ENCODE measurements at regions not wholly inside any gene's neighbourhood (a gene's known extent, or its start where the extent isn't known, plus 50 kb on each side); places are given as distances from the start of the nearest gene placed in this dataset.

DNA sequence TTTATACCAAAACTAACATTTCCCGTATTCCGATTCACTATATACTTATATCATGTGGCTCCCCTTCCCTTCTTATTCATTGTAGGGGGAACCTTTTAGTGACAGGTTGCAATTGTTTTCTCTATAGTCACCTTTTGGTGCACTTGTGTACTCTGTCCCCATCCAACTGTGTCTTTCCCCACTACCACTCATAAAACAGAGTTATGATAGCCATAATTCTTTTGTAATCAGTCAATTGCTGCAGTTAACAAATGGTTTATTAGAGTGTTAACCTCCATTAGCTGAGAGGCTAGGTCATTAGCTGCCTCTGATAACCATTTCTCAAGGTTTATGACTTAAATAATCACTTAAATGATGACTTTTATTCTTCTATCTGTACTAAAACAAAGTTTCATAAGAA is 338.1 kb upstream of the SEL1L start:
- H3K36me3 ChIP-seq (ENCODE audit: low read depth) = no peaks in the 10 kb centered on the region
- 37 to 59% methylated on average over 2 of the region's 2 CpGs for WGBS, 2 experiments (ENCODE audit: low coverage in 1 of 2, low lambda C conversion rate in 2 of 2, missing lambda C conversion rate in 2 of 2)
- H3K79me2 ChIP-seq (ENCODE audit: insufficient read depth) = no peaks in the 10 kb centered on the region
- H3K27me3 ChIP-seq (replicated peaks; ENCODE audit: insufficient read depth) = no peaks in the 10 kb centered on the region
- in situ Hi-C loops (cut with MboI) = no loop called here
- TF ChIP-seq EZH2 (IDR thresholded peaks at IDR 0.05; ENCODE audit: insufficient read depth, poor library complexity, severe bottlenecking) (no peak), EZH2phosphoT487 (IDR thresholded peaks at IDR 0.05; ENCODE audit: insufficient read depth, low read depth) (no peak)
- H2AFZ ChIP-seq = no peak overlapping the region
- no peak overlapping the region for H3K4me2 ChIP-seq (ENCODE audit: unreplicated experiment)
- no peaks in the 10 kb centered on the region for H4K20me1 ChIP-seq (ENCODE audit: insufficient read depth)
- H3K9me2 ChIP-seq (ENCODE audit: insufficient read depth) = no peaks in the 10 kb centered on the region
- no peak overlapping the region for H3K4me3 ChIP-seq
- no peaks in the 10 kb centered on the region for H3F3A ChIP-seq (ENCODE audit: insufficient read depth)
- H3K9ac ChIP-seq = no peak overlapping the region
- no peak for DNase-seq
- no peak overlapping the region for H3K27ac ChIP-seq
- H3K9me3 ChIP-seq (ENCODE audit: low read depth) = peaks cover 5% of the 10 kb centered on the region
- H3K4me1 ChIP-seq (ENCODE audit: insufficient read depth) = no peaks in the 10 kb centered on the region

DNA sequence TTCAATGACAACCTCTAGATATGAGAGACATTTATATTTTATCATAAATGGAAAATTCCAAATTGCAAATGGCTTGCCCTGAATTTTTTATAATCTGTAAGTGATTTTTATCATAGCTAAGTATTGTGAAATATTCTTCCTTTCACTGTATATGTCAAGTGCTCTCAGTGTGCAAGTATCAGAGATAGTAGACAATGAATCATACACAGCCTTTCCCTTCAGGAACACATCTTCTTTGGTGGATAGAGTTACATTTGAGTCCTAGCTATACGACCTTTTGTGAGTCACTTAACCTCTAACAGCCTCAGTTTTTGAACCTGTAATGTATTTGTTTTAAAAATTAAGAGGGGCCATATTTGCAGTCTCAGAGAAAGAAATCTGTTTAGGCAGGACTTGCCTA is 350.7 kb upstream of the SEL1L start:
- WGBS, 2 experiments (ENCODE audit: low coverage in 1 of 2, low lambda C conversion rate in 2 of 2, missing lambda C conversion rate in 2 of 2) = 7 to 13% methylated on average over 1 of the region's 1 CpG
- H3K9ac ChIP-seq = no peak overlapping the region
- H3F3A ChIP-seq (ENCODE audit: insufficient read depth) = no peaks in the 10 kb centered on the region
- H3K9me3 ChIP-seq (ENCODE audit: low read depth) = no peaks in the 10 kb centered on the region
- no peaks in the 10 kb centered on the region for H3K36me3 ChIP-seq (ENCODE audit: low read depth)
- H2AFZ ChIP-seq = no peak overlapping the region
- no peak overlapping the region for H3K4me3 ChIP-seq
- TF ChIP-seq EZH2 (IDR thresholded peaks at IDR 0.05; ENCODE audit: insufficient read depth, poor library complexity, severe bottlenecking) = no peak
- TF ChIP-seq EZH2phosphoT487 (IDR thresholded peaks at IDR 0.05; ENCODE audit: insufficient read depth, low read depth) = no peak
- no peak overlapping the region for H3K27ac ChIP-seq
- H3K27me3 ChIP-seq (replicated peaks; ENCODE audit: insufficient read depth) = no peaks in the 10 kb centered on the region
- no peaks in the 10 kb centered on the region for H3K4me1 ChIP-seq (ENCODE audit: insufficient read depth)
- H3K9me2 ChIP-seq (ENCODE audit: insufficient read depth) = no peaks in the 10 kb centered on the region
- H4K20me1 ChIP-seq (ENCODE audit: insufficient read depth) = no peaks in the 10 kb centered on the region
- in situ Hi-C loops (cut with MboI) = no loop called here
- no peaks in the 10 kb centered on the region for H3K79me2 ChIP-seq (ENCODE audit: insufficient read depth)
- H3K4me2 ChIP-seq (ENCODE audit: unreplicated experiment) = no peak overlapping the region
- no peak for DNase-seq

DNA sequence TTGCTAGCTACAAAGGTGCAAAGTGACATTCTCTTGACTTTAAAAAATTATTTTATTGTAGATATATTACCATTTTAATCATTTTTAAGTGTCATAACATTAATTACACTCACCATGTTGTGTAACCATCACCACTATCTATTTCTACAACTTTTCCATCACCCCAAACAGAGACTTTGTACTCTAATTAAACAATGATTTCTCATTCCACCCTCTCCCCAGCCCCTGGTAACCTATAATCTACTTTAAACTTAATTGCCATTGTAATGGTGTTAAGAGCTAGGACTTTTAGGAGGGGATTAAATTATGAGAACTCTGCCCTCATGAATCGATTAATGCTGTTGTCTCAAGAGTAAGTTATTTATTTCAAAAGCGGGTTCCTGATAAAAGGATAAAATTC is 352.9 kb upstream of the SEL1L start:
- no peaks in the 10 kb centered on the region for H4K20me1 ChIP-seq (ENCODE audit: insufficient read depth)

DNA sequence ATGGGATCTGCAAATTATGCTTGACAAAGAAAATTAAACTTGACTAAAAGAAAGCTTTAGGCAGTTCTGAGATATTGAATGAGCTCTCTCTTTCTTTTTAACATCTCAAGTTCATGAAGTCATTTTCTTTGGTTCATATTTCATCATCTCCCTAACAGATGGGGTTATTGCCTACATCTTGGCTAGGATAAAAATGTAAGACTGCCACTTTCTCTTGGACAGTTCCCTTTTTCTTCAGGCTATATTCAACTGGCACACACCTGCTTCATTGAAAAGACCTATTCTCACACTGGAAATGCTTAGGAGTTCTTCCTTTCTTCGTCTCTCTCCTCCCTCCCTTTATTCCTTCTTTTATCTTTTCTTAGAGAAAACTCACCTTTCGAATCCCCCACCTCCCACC is 355.9 kb upstream of the SEL1L start:
- H3K27ac ChIP-seq = no peak overlapping the region
- no peaks in the 10 kb centered on the region for H3K4me1 ChIP-seq (ENCODE audit: insufficient read depth)
- in situ Hi-C loops (cut with MboI) = no loop called here
- WGBS, 2 experiments (ENCODE audit: low coverage in 1 of 2, low lambda C conversion rate in 2 of 2, missing lambda C conversion rate in 2 of 2) = 0% methylated on average over 2 of the region's 2 CpGs
- H3F3A ChIP-seq (ENCODE audit: insufficient read depth) = no peaks in the 10 kb centered on the region
- no peak overlapping the region for H3K4me2 ChIP-seq (ENCODE audit: unreplicated experiment)
- no peak for TF ChIP-seq EZH2 (IDR thresholded peaks at IDR 0.05; ENCODE audit: insufficient read depth, poor library complexity, severe bottlenecking)
- TF ChIP-seq EZH2phosphoT487 (IDR thresholded peaks at IDR 0.05; ENCODE audit: insufficient read depth, low read depth) = no peak
- H4K20me1 ChIP-seq (ENCODE audit: insufficient read depth) = no peaks in the 10 kb centered on the region
- H3K27me3 ChIP-seq (replicated peaks; ENCODE audit: insufficient read depth) = no peaks in the 10 kb centered on the region
- no peak for DNase-seq
- H3K36me3 ChIP-seq (ENCODE audit: low read depth) = no peaks in the 10 kb centered on the region
- no peaks in the 10 kb centered on the region for H3K9me2 ChIP-seq (ENCODE audit: insufficient read depth)
- H3K79me2 ChIP-seq (ENCODE audit: insufficient read depth) = no peaks in the 10 kb centered on the region
- no peak overlapping the region for H3K9ac ChIP-seq
- H2AFZ ChIP-seq = no peak overlapping the region
- no peak overlapping the region for H3K4me3 ChIP-seq
- no peaks in the 10 kb centered on the region for H3K9me3 ChIP-seq (ENCODE audit: low read depth)

More for the DNA sequence above, 352.9 kb upstream of the SEL1L start:
- no peaks in the 10 kb centered on the region for H3K4me1 ChIP-seq (ENCODE audit: insufficient read depth)
- no peak overlapping the region for H2AFZ ChIP-seq
- no peak overlapping the region for H3K4me3 ChIP-seq
- no peak for DNase-seq
- no peaks in the 10 kb centered on the region for H3K79me2 ChIP-seq (ENCODE audit: insufficient read depth)
- in situ Hi-C loops (cut with MboI) = no loop called here
- no peak overlapping the region for H3K9ac ChIP-seq
- TF ChIP-seq EZH2phosphoT487 (IDR thresholded peaks at IDR 0.05; ENCODE audit: insufficient read depth, low read depth) (no peak), EZH2 (IDR thresholded peaks at IDR 0.05; ENCODE audit: insufficient read depth, poor library complexity, severe bottlenecking) (no peak)
- H3K9me3 ChIP-seq (ENCODE audit: low read depth) = no peaks in the 10 kb centered on the region
- H3K27ac ChIP-seq = no peak overlapping the region
- 20 to 21% methylated on average over 2 of the region's 2 CpGs for WGBS, 2 experiments (ENCODE audit: low coverage in 1 of 2, low lambda C conversion rate in 2 of 2, missing lambda C conversion rate in 2 of 2)
- no peak overlapping the region for H3K4me2 ChIP-seq (ENCODE audit: unreplicated experiment)
- no peaks in the 10 kb centered on the region for H3K9me2 ChIP-seq (ENCODE audit: insufficient read depth)
- H3K36me3 ChIP-seq (ENCODE audit: low read depth) = no peaks in the 10 kb centered on the region
- no peaks in the 10 kb centered on the region for H3F3A ChIP-seq (ENCODE audit: insufficient read depth)
- no peaks in the 10 kb centered on the region for H3K27me3 ChIP-seq (replicated peaks; ENCODE audit: insufficient read depth)

- no peaks in the 10 kb centered on the region for H3K4me1 ChIP-seq (ENCODE audit: insufficient read depth)
- H3K36me3 ChIP-seq (ENCODE audit: low read depth) = no peaks in the 10 kb centered on the region
- in situ Hi-C loops (cut with MboI) = no loop called here
- H3K27ac ChIP-seq = no peak overlapping the region
- no peak overlapping the region for H3K9ac ChIP-seq
- WGBS, 2 experiments (ENCODE audit: low coverage in 1 of 2, low lambda C conversion rate in 2 of 2, missing lambda C conversion rate in 2 of 2) = 0 to 2% methylated on average over 1 of the region's 1 CpG
- H3K9me2 ChIP-seq (ENCODE audit: insufficient read depth) = no peaks in the 10 kb centered on the region
- no peak overlapping the region for H3K4me3 ChIP-seq
- no peaks in the 10 kb centered on the region for H3F3A ChIP-seq (ENCODE audit: insufficient read depth)
- TF ChIP-seq EZH2phosphoT487 (IDR thresholded peaks at IDR 0.05; ENCODE audit: insufficient read depth, low read depth) (no peak), EZH2 (IDR thresholded peaks at IDR 0.05; ENCODE audit: insufficient read depth, poor library complexity, severe bottlenecking) (no peak)
- H3K27me3 ChIP-seq (replicated peaks; ENCODE audit: insufficient read depth) = no peaks in the 10 kb centered on the region
- DNase-seq = no peak
- no peak overlapping the region for H3K4me2 ChIP-seq (ENCODE audit: unreplicated experiment)
- H4K20me1 ChIP-seq (ENCODE audit: insufficient read depth) = no peaks in the 10 kb centered on the region
- H2AFZ ChIP-seq = no peak overlapping the region
- H3K9me3 ChIP-seq (ENCODE audit: low read depth) = no peaks in the 10 kb centered on the region
- no peaks in the 10 kb centered on the region for H3K79me2 ChIP-seq (ENCODE audit: insufficient read depth)
These were observed 356.4 kb upstream of the SEL1L start for GRCh38 chr14:81890020-81890419.
